Smooth muscle cell (in vitro differentiated cells): ENCODE measurements at regions not wholly inside any gene's neighbourhood (a gene's known extent, or its start where the extent isn't known, plus 50 kb on each side); places are given as distances from the start of the nearest gene placed in this dataset.

Source experiments
- DNase-seq: peaks from one replicate; lab custom pipeline; 2025; ENCODE audit not compliant: unreplicated experiment; lab: John Stamatoyannopoulos, UW
- H2AFZ ChIP-seq: fragments of 200-600 bp; sonication (generic); 2 replicates; pipeline ENCODE4 v1.6.0; 2016; ENCODE audit warnings: antibody characterized with exemption, low read depth, mild to moderate bottlenecking
- H3F3A ChIP-seq: fragments of 200-600 bp; sonication (generic); 2 replicates; pipeline ENCODE4 v1.6.0; 2017; ENCODE audit warnings: antibody characterized with exemption, low read depth
- H3K27ac ChIP-seq: fragments of 200-600 bp; sonication (generic); 2 replicates; pipeline ENCODE4 v1.5.1; 2016; ENCODE audit warnings: low read depth, mild to moderate bottlenecking
- H3K27me3 ChIP-seq: fragments of 200-600 bp; sonication (generic); 2 replicates; pipeline ENCODE4 v1.6.1; 2016; ENCODE audit warnings: low read depth, mild to moderate bottlenecking
- H3K36me3 ChIP-seq: fragments of 200-600 bp; sonication (generic); 2 replicates; pipeline ENCODE4 v1.5.1; 2016; ENCODE audit warnings: low read depth
- H3K4me1 ChIP-seq: fragments of 200-600 bp; sonication (generic); 2 replicates; pipeline ENCODE4 v1.5.1; 2016; ENCODE audit warnings: low read depth
- H3K4me2 ChIP-seq: fragments of 200-600 bp; sonication (generic); 2 replicates; pipeline ENCODE4 v1.6.0; 2016; ENCODE audit warnings: mild to moderate bottlenecking
- H3K4me3 ChIP-seq: fragments of 200-600 bp; sonication (generic); 2 replicates; pipeline ENCODE4 v1.5.1; 2016; ENCODE audit warnings: mild to moderate bottlenecking
- H3K79me2 ChIP-seq: fragments of 200-600 bp; sonication (generic); 2 replicates; pipeline ENCODE4 v1.6.0; 2016; ENCODE audit warnings: low read depth, mild to moderate bottlenecking
- H3K9ac ChIP-seq: fragments of 200-600 bp; sonication (generic); 2 replicates; pipeline ENCODE4 v1.6.0; 2016; ENCODE audit warnings: low read depth
- H3K9me3 ChIP-seq: fragments of 200-600 bp; sonication (generic); replicated peaks from 2 replicates; pipeline ENCODE4 v1.5.1; 2016; ENCODE audit warnings: low read depth
- H4K20me1 ChIP-seq: fragments of 200-600 bp; sonication (generic); 2 replicates; pipeline ENCODE4 v1.6.0; 2016; ENCODE audit warnings: low read depth
- CTCF ChIP-seq: fragments of 200-600 bp; sonication (generic); IDR thresholded peaks from 2 replicates; pipeline ENCODE4 v1.5.1; 2017; ENCODE audit warnings: borderline replicate concordance, mild to moderate bottlenecking, antibody characterized with exemption; ENCODE audit not compliant: insufficient read depth, poor library complexity, severe bottlenecking
- WGBS: methylation state at CpG from one replicate; pipeline ENCODE4 v1.1.7; 2016; ENCODE audit warnings: low lambda C conversion rate; 5-methylcytosine and 5-hydroxymethylcytosine counted together

GRCh38 chr4:177923888-177924287 is 481.7 kb upstream of the AGA start:
- Histone ChIP-seq H3K79me2 (no peaks in the 10 kb centered on the region), H2AFZ (peak overlapping the region; percentile 38), H3K4me3 (no peak overlapping the region), H3K27ac (no peak overlapping the region), H3K9ac (no peak overlapping the region), H3F3A (no peaks in the 10 kb centered on the region), H3K4me1 (no peaks in the 10 kb centered on the region), H3K27me3 (no peaks in the 10 kb centered on the region), H3K4me2 (no peak overlapping the region), H3K9me3 (no peaks in the 10 kb centered on the region), H4K20me1 (no peaks in the 10 kb centered on the region), H3K36me3 (no peaks in the 10 kb centered on the region)
- no peak for TF ChIP-seq CTCF
- no peak for DNase-seq

GRCh38 chr4:177937041-177937440 is 494.8 kb upstream of the AGA start:
- Histone ChIP-seq H2AFZ (no peak overlapping the region), H3K4me2 (no peak overlapping the region), H3F3A (no peaks in the 10 kb centered on the region), H3K9me3 (no peaks in the 10 kb centered on the region), H3K36me3 (no peaks in the 10 kb centered on the region), H3K79me2 (no peaks in the 10 kb centered on the region), H3K27ac (no peak overlapping the region), H3K4me1 (no peaks in the 10 kb centered on the region), H3K4me3 (no peak overlapping the region), H3K27me3 (no peaks in the 10 kb centered on the region), H4K20me1 (no peaks in the 10 kb centered on the region), H3K9ac (no peak overlapping the region)
- WGBS: 89% methylated on average over 5 of the region's 5 CpGs
- no peak for DNase-seq
- TF ChIP-seq CTCF: no peak

GRCh38 chr4:177938226-177938625 is 496.0 kb upstream of the AGA start:
- H4K20me1 ChIP-seq: no peaks in the 10 kb centered on the region
- 94% methylated on average over 3 of the region's 3 CpGs for WGBS
- no peak overlapping the region for H3K9ac ChIP-seq

More at GRCh38 chr4:177938226-177938625, 496.0 kb upstream of the AGA start:
- Histone ChIP-seq H2AFZ (no peak overlapping the region), H3K79me2 (no peaks in the 10 kb centered on the region), H3F3A (no peaks in the 10 kb centered on the region), H3K9me3 (no peaks in the 10 kb centered on the region), H3K4me2 (no peak overlapping the region), H3K4me1 (no peaks in the 10 kb centered on the region), H3K36me3 (no peaks in the 10 kb centered on the region), H3K27ac (no peak overlapping the region), H3K4me3 (no peak overlapping the region), H3K27me3 (no peaks in the 10 kb centered on the region)
- TF ChIP-seq CTCF: no peak
- DNase-seq: no peak
